A549 (cell line): ENCODE measurements at regions not wholly inside any gene's neighbourhood (a gene's known extent, or its start where the extent isn't known, plus 50 kb on each side); places are given as distances from the start of the nearest gene placed in this dataset.

Source experiments
- ZNF302 ChIP-seq: fragments of 250-450 bp; sonication (Bioruptor Pico); IDR thresholded peaks from 2 replicates; pipeline ENCODE4 v1.9.0; 2021; ENCODE audit warnings: inconsistent platforms, mild to moderate bottlenecking, moderate library complexity
- TF ChIP-seq, protein P1 (sequence below): fragments of >200 bp; sonication (Bioruptor Twin); formaldehyde crosslinking; IDR thresholded peaks from 3 replicates; pipeline ENCODE4 v1.5.1; 2016

DNA sequence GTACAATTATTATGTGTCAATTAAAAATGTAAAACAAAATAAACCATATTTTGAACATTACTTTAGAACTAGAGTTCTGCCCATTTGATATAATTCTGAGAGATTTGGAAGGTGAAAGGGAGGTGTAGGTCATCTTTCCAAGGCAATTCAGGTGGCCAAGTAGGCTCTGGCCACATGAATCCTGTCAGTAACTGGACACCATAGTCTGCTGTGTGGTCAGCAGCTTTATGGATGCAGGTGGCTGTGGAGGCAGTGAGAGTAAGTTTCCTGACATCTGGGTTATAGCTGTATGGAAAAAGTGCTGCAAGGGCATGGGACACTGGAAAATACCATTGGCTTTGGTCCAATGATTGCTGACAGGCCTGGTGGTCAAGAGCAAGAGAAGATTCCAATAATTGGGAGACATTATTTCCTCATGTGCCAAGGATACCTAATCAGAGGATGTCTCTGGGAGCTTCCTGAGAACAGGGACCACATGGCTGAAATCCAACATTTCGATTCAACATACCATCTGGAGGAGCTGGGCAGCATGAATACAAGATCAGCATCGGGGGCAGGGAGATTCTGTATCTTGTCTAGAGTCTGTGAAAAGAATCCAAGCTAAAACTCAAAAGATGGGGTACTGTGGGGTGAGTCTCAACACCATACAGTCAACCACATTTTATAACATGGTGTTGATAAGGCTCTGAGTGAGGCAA is 523.1 kb downstream of the MID1IP1 start:
- TF ChIP-seq, protein P1, sequence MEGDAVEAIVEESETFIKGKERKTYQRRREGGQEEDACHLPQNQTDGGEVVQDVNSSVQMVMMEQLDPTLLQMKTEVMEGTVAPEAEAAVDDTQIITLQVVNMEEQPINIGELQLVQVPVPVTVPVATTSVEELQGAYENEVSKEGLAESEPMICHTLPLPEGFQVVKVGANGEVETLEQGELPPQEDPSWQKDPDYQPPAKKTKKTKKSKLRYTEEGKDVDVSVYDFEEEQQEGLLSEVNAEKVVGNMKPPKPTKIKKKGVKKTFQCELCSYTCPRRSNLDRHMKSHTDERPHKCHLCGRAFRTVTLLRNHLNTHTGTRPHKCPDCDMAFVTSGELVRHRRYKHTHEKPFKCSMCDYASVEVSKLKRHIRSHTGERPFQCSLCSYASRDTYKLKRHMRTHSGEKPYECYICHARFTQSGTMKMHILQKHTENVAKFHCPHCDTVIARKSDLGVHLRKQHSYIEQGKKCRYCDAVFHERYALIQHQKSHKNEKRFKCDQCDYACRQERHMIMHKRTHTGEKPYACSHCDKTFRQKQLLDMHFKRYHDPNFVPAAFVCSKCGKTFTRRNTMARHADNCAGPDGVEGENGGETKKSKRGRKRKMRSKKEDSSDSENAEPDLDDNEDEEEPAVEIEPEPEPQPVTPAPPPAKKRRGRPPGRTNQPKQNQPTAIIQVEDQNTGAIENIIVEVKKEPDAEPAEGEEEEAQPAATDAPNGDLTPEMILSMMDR = no peak
- no peak for TF ChIP-seq ZNF302 (CRISPR knock-in tag)
